Activated CD8-positive, alpha-beta memory T cell treated with anti-CD3 and anti-CD28 coated beads, Interleukin-2, amount 50 U/mL, for 24 hours (primary cell): ENCODE measurements at regions not wholly inside any gene's neighbourhood (a gene's known extent, or its start where the extent isn't known, plus 50 kb on each side); places are given as distances from the start of the nearest gene placed in this dataset.

ENCODE experiments used
- DNase-seq: peaks from one replicate; pipeline ENCODE4 v3.0.0-alpha.2; 2020; ENCODE audit errors: extremely low read depth

GRCh38 chr2:226680719-226681118 lies 118.9 kb downstream of the IRS1 start:
- no peak for DNase-seq

DNA sequence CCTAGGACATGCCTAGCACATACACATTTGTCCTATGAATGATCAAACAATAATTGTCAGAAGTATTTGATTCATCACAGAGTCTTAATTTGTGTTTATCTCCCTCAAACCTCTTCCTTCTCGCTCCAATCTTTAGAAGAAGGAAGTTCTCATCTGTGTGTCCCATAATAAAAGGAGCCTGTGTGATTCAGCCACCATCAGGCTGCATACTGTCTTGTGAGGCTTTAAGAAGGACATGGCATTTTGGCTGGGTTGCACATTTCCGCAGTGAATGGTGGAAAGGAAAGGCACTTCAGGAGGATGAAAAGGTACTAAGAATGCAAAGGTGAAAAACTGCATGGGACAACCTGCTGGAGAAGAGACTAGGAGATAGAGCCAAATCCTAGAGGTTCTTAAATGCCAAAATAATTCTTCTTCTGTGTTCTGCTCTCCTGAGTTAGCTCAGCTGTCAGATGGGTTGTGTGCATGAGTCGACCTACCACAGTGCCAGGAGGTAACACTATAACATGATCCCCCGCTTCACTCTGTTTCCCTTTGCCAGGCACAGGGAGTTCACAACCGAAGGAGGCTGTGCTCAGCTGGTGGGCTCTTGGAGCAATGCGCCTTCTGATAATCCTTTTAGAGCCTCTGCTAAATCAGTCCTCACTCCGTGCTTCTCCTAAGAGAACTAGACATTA lies 120.1 kb downstream of the IRS1 start:
- DNase-seq: no peak

DNA sequence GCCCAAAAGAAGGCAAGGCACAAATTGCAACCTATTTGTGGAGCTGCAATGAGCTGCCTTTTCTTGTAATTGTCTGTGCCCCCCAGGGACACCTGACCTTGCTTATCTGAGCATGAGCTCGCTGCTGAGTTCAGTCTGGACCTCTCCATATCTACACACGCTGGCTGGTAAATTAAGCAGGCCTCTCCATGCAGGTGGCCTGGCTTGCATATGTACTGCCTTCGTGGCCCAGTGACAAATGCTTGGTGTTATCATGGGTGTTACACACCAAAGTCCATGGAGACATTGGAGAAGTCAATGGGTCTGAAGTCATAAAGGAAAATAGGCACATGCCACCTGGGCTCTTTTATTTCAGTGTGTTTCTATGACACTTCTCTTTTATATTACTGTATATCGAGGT lies 121.2 kb downstream of the IRS1 start:
- no peak for DNase-seq

DNA sequence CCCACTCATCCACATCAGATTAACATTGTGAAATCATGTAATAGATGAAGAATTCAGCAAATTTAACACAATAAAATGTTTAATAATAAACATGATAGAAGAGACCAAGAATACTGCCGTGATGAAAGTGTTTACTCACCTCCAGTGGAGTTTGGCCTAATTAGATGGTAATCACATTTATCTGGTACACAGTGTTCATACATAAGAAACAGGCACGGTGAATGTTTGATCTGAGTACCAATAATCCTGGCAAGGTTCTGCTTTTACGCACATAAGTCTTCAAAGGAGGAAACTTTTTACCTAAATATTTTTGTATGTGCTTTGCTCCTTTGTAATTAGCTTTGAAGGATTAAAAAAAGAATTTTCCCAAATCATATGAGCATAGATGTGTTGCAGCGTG lies 122.5 kb downstream of the IRS1 start:
- DNase-seq: no peak

- no peak for DNase-seq
These were observed 123.0 kb downstream of the IRS1 start for GRCh38 chr2:226676618-226677017.

- no peak for DNase-seq
These were observed 125.5 kb downstream of the IRS1 start for GRCh38 chr2:226674123-226674522.

- DNase-seq: no peak
These were observed 126.3 kb downstream of the IRS1 start for GRCh38 chr2:226673314-226673723.

GRCh38 chr2:226671141-226671676 lies 128.4 kb downstream of the IRS1 start:
- DNase-seq: no peak

- no peak for DNase-seq
These were observed 129.7 kb downstream of the IRS1 start for GRCh38 chr2:226669905-226670304.

GRCh38 chr2:226669249-226669648 lies 130.4 kb downstream of the IRS1 start:
- no peak for DNase-seq

DNA sequence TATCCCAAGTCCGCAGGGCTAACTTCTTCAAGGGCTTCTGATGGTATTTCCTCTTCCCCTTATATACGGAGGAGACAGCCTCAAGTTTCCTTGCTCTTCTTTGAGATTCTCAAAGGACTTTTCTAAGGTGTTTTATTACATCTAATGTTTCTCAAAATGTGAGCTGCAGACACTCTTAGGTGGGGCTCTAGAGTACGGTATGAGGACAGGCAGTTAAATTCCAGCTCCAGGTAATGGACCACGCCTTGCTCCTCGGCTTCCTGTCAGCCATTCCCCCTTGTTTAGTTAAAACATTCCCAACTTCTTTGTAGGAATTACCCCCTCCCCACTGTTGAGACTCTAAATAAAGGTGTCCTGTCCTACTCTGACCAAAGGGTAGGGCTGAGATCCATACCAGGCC lies 131.9 kb downstream of the IRS1 start:
- no peak for DNase-seq

DNA sequence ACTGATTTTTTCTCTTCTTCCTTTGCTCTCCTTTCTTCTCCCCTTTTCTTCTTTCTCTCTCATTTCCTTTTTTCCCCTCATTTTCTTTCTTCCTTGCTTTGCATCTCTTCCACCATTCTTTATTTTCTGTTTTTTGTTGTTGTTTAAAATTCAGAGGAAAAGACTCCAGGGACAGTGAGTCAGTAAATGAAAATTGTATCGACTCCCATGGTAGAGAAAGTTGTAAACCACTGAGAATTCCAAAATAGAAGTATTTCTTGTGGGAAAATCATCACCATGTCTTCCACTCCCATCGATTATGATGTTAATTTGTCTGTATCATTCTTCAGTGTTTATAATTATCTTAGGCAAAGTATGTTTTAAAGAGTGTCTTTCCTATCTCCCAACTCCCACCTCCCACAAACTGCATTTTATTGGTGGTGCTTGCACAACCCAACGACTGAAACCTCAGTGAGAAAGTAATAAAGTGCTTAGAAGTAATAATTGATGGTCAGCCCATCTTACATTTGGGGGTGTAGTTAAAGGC lies 134.3 kb downstream of the IRS1 start:
- no peak for DNase-seq

GRCh38 chr2:226664661-226665060 lies 135.0 kb downstream of the IRS1 start:
- no peak for DNase-seq

GRCh38 chr2:226664140-226664539 lies 135.5 kb downstream of the IRS1 start:
- no peak for DNase-seq

GRCh38 chr2:226661789-226662545 lies 137.7 kb downstream of the IRS1 start:
- DNase-seq: no peak

- DNase-seq: no peak
These were observed 139.1 kb downstream of the IRS1 start for GRCh38 chr2:226660526-226660925.

GRCh38 chr2:226660124-226660523 lies 139.5 kb downstream of the IRS1 start:
- no peak for DNase-seq

GRCh38 chr2:226659410-226659809 lies 140.2 kb downstream of the IRS1 start:
- DNase-seq: no peak

GRCh38 chr2:226658555-226658954 lies 141.1 kb downstream of the IRS1 start:
- DNase-seq: no peak

DNA sequence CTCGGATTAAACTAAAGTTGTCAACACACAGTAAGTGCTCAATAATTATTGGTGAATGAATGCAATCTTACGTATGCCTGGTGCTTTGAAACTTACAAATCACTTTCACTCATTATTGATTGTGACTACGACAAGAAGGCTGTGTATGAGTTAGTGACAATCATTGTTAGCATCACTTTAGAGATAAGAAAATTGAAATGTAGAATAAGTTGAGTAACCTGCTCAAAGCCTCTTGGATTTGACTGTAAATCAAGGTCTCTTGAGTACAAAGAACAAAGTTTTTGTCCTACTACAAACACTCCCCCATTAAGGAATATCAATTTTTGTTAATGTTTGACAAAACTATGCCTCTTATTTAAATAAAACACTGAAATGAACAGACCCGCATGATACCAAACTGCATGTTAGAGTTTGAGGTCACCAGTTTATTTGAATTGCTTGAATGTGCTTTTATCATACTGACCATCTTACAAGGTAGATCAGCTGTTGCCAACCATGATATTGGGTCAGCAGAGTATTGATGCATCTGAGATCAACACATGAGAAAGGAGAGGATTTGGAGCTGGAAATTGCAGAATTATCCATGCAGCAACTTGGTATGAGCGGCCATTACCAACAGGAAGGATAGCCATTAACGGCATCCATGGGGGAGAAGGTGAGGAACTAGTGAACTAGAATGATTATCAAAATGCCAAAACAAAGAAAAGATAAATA lies 142.1 kb downstream of the IRS1 start:
- no peak for DNase-seq

DNA sequence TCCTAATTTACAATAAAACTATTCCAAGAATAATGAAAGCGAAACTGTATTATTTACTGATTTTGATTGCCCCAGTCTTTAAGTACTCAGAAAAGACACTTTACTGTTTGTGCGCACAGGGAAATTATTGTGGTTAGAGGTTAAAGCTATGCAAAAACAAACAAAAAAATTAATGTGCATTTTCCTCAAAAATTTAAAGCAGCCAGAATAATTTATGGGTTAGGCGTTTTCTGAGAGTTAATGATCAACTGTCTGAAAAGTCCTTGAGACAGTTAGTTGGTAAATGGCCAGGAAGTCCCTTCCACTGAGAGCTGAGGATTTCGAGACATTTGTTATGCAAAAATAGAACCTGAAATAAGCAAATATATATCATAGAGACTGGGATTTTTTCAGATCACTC lies 143.3 kb downstream of the IRS1 start:
- no peak for DNase-seq

DNA sequence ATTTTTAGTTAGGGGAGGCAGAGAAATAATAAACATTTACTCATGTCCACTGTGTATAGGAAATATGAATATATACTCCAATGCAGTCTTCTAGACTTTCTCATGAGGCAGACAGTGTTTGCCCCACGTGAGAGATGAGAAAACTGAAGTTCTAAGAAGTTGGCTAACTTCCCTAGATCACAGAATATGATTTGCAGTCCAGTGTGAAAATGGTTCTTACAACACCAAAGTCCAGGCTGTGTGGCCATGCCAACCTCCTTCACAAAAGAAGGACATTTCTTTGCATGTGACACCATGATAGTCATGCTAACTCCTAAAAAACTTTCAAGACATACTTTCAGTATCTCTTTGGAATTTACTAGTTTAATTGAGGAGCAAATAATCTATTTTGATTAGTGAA lies 143.7 kb downstream of the IRS1 start:
- no peak for DNase-seq
